ENCODE measurements at regions not wholly inside any gene's neighbourhood (a gene's known extent, or its start where the extent isn't known, plus 50 kb on each side); places are given as distances from the start of the nearest gene placed in this dataset.
"Not testable (repeated sequence)": the region's sequence is repeated elsewhere in the genome, so short reads cannot be mapped to it uniquely, and the experiment has no call there.

DNA sequence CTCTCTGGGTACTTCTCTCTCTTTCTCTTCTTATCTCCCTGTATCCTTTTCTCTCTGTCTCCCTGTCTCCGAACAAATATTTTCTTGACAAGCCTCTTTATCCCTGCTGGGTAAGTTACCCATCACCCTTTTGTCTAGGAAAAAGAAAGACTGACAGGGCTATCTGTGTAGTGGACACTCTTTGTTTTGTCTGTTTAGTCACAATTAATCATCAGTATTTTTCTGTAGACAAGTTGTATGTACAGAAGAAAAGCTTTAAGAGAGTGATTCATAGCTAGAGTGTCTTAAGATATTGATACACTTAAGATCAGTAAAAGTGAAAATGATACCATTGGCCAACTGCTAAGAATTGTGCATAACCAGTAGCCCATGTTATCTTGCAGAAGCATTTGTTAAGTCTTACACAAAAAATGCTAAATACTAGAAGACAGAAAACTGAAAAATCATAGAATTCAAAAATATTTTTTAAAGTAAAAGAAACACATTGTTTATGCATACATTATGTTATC lies 1043.8 kb upstream of the EDIL3 start:
- DNase-seq (ENCODE audit: low read depth, low spot score): no peak
- Mint-ChIP-seq H3K4me3 (no peak overlapping the region), H3K9me3 (peaks cover 9% of the 10 kb centered on the region), H3K27ac (ENCODE audit: unreplicated experiment) (no peak overlapping the region), H3K27me3 (ENCODE audit: low read depth) (no peaks in the 10 kb centered on the region), H3K36me3 (ENCODE audit: low read depth) (peaks cover 6% of the 10 kb centered on the region), H3K4me1 (peaks cover 5% of the 10 kb centered on the region)
- TF ChIP-seq, protein P1, sequence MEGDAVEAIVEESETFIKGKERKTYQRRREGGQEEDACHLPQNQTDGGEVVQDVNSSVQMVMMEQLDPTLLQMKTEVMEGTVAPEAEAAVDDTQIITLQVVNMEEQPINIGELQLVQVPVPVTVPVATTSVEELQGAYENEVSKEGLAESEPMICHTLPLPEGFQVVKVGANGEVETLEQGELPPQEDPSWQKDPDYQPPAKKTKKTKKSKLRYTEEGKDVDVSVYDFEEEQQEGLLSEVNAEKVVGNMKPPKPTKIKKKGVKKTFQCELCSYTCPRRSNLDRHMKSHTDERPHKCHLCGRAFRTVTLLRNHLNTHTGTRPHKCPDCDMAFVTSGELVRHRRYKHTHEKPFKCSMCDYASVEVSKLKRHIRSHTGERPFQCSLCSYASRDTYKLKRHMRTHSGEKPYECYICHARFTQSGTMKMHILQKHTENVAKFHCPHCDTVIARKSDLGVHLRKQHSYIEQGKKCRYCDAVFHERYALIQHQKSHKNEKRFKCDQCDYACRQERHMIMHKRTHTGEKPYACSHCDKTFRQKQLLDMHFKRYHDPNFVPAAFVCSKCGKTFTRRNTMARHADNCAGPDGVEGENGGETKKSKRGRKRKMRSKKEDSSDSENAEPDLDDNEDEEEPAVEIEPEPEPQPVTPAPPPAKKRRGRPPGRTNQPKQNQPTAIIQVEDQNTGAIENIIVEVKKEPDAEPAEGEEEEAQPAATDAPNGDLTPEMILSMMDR (conservative IDR thresholded peaks at IDR 0.05): no peak

GRCh38 chr5:85431726-85432125 lies 1047.0 kb upstream of the EDIL3 start:
- H3K27ac Mint-ChIP-seq (ENCODE audit: unreplicated experiment); H3K4me1 Mint-ChIP-seq; H3K27me3 Mint-ChIP-seq (ENCODE audit: low read depth); H3K4me3 Mint-ChIP-seq; DNase-seq (ENCODE audit: low read depth, low spot score); H3K36me3 Mint-ChIP-seq (ENCODE audit: low read depth): not testable (repeated sequence)
- peaks cover 12% of the 10 kb centered on the region for H3K9me3 Mint-ChIP-seq

- Mint-ChIP-seq H3K27me3 (ENCODE audit: low read depth) (no peaks in the 10 kb centered on the region), H3K4me1 (no peaks in the 10 kb centered on the region), H3K36me3 (ENCODE audit: low read depth) (no peaks in the 10 kb centered on the region), H3K27ac (ENCODE audit: unreplicated experiment) (no peak overlapping the region), H3K9me3 (no peaks in the 10 kb centered on the region), H3K4me3 (no peak overlapping the region)
- no peak for DNase-seq (ENCODE audit: low read depth, low spot score)
- TF ChIP-seq, protein P1 (conservative IDR thresholded peaks at IDR 0.05): no peak
These were observed 1056.5 kb upstream of the EDIL3 start for GRCh38 chr5:85441156-85441555.

DNA sequence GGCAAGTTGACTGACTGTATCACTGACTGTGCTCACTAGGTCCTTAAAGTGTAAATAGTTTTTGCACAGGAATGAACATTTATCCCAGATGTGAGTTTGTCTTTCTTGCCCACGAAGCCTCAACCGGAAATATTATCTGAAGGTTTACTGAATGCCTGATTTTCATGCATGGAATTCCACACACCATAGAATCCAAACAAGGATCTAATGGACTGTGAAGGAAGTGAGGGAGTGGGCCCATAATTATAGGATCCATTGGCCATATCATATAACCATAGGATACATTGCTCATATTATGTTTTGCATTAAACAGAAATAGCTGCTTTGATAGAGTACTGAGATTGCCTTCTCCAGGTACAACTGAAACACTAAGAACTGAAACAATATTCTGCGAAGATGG lies 1057.2 kb upstream of the EDIL3 start:
- TF ChIP-seq, protein P1 (conservative IDR thresholded peaks at IDR 0.05): no peak
- Mint-ChIP-seq H3K4me3 (no peak overlapping the region), H3K9me3 (no peaks in the 10 kb centered on the region), H3K27ac (ENCODE audit: unreplicated experiment) (no peak overlapping the region), H3K4me1 (no peaks in the 10 kb centered on the region), H3K27me3 (ENCODE audit: low read depth) (no peaks in the 10 kb centered on the region), H3K36me3 (ENCODE audit: low read depth) (no peaks in the 10 kb centered on the region)
- no peak for DNase-seq (ENCODE audit: low read depth, low spot score)

- Mint-ChIP-seq H3K36me3 (ENCODE audit: low read depth) (no peaks in the 10 kb centered on the region), H3K27me3 (ENCODE audit: low read depth) (no peaks in the 10 kb centered on the region), H3K9me3 (no peaks in the 10 kb centered on the region), H3K4me1 (no peaks in the 10 kb centered on the region), H3K27ac (ENCODE audit: unreplicated experiment) (peak overlapping the region; percentile 5), H3K4me3 (no peak overlapping the region)
- DNase-seq (ENCODE audit: low read depth, low spot score): no peak
- TF ChIP-seq, protein P1 (conservative IDR thresholded peaks at IDR 0.05): no peak
These were observed 1067.8 kb upstream of the EDIL3 start for GRCh38 chr5:85452322-85453025.

DNA sequence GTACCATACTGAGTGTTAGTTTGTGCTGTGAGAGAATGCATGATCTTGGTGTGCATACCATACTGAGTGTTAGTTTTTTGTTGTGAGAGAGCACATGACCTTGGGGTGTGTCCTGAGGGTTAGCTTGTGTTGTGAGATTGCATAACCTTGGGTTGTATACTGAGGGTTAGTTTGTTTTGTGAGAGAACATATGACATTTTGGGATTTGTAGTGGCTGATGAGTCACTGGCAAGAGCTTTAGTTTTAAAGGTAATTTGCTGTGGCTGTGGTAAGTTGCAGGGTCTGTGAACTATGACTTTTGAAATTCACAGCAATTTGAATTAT lies 1068.3 kb upstream of the EDIL3 start:
- no peaks in the 10 kb centered on the region for H3K36me3 Mint-ChIP-seq (ENCODE audit: low read depth)
- H3K4me1 Mint-ChIP-seq: no peaks in the 10 kb centered on the region
- DNase-seq (ENCODE audit: low read depth, low spot score): no peak
- no peaks in the 10 kb centered on the region for H3K27me3 Mint-ChIP-seq (ENCODE audit: low read depth)
- TF ChIP-seq, protein P1 (conservative IDR thresholded peaks at IDR 0.05): no peak
- H3K27ac Mint-ChIP-seq (ENCODE audit: unreplicated experiment): no peak overlapping the region
- H3K4me3 Mint-ChIP-seq: no peak overlapping the region
- H3K9me3 Mint-ChIP-seq: no peaks in the 10 kb centered on the region
